ENCODE measurements at regions not wholly inside any gene's neighbourhood (a gene's known extent, or its start where the extent isn't known, plus 50 kb on each side); places are given as distances from the start of the nearest gene placed in this dataset.

- TF ChIP-seq CTCF (IDR thresholded peaks at IDR 0.05) (no peak), POLR2A (IDR thresholded peaks at IDR 0.05) (no peak)
Measured at GRCh38 chr1:80163686-80164085, 1157.2 kb upstream of the ADGRL4 start.
